H1 (cell line): ENCODE measurements at regions not wholly inside any gene's neighbourhood (a gene's known extent, or its start where the extent isn't known, plus 50 kb on each side); places are given as distances from the start of the nearest gene placed in this dataset.
"Not testable (repeated sequence)": the region's sequence is repeated elsewhere in the genome, so short reads cannot be mapped to it uniquely, and the experiment has no call there.

Source experiments
- CTCF ChIA-PET: fragments of 300-600 bp; sonication (Branson Sonifier 250); formaldehyde crosslinking; loops from one replicate; lab custom pipeline; 2021; ENCODE audit not compliant: partially characterized antibody; lab: Charles Lee
- POLR2A ChIA-PET: fragments of 300-600 bp; sonication (Branson Sonifier 250); formaldehyde crosslinking; loops from one replicate; lab custom pipeline; 2021; ENCODE audit warnings: inconsistent platforms; ENCODE audit not compliant: partially characterized antibody; lab: Charles Lee
- DNase-seq, 2 experiments: peaks; one replicate each; pipeline versions ENCODE4 v3.0.0 to v3.0.0-alpha.2; 2010 to 2022; ENCODE audit warnings: low spot score in 2 of 2, low read depth in 1 of 2, mixed read lengths in 1 of 2
- FAIRE-seq: peaks from 2 replicates; lab custom pipeline; 2011; peaks lifted over from hg19 to GRCh38; lab: Jason Lieb, UNC
- H2AFZ ChIP-seq: 2 replicates; pipeline ENCODE4 v1.8.1; 2012; ENCODE audit warnings: low read length, inconsistent platforms
- H2AK5ac ChIP-seq: 2 replicates; pipeline ENCODE4 v1.6.1; 2013; ENCODE audit warnings: low read depth, low read length
- H2BK120ac ChIP-seq: replicated peaks from 2 replicates; pipeline ENCODE3; 2013; ENCODE audit warnings: low read depth, low read length, inconsistent platforms
- H2BK12ac ChIP-seq: 2 replicates; pipeline ENCODE4 v1.6.1; 2013; ENCODE audit warnings: low read depth, low read length
- H2BK15ac ChIP-seq: 2 replicates; pipeline ENCODE4 v1.6.1; 2013; ENCODE audit warnings: low read length
- H2BK20ac ChIP-seq: 2 replicates; pipeline ENCODE4 v1.6.1; 2013; ENCODE audit warnings: low read length
- H2BK5ac ChIP-seq: 2 replicates; pipeline ENCODE4 v1.6.1; 2013; ENCODE audit warnings: low read depth, low read length
- H3K14ac ChIP-seq: 2 replicates; pipeline ENCODE4 v1.6.1; 2013; ENCODE audit warnings: inconsistent platforms; ENCODE audit not compliant: insufficient read length
- H3K18ac ChIP-seq: 2 replicates; pipeline ENCODE4 v1.6.1; 2013; ENCODE audit warnings: low read length; ENCODE audit errors: extremely low read depth
- H3K23ac ChIP-seq: 2 replicates; pipeline ENCODE4 v1.6.1; 2013; ENCODE audit warnings: inconsistent platforms; ENCODE audit not compliant: insufficient read length
- H3K23me2 ChIP-seq: 2 replicates; pipeline ENCODE4 v1.6.1; 2013; ENCODE audit warnings: low read depth, low read length
- H3K27ac ChIP-seq: 2 replicates; pipeline ENCODE4 v1.6.1; 2011; ENCODE audit warnings: low read depth, low read length, inconsistent platforms
- H3K27me3 ChIP-seq, 4 experiments: replicated peaks in 1 of 4; 1 replicate in 1 of 4; 2 replicates in 3 of 4; pipeline versions ENCODE4 v1.6.1 to v1.8.1; 2011 to 2013; ENCODE audit warnings: low read length in 3 of 4, mild to moderate bottlenecking in 3 of 4, inconsistent platforms in 2 of 4, mixed read lengths in 2 of 4, moderate library complexity in 1 of 4; ENCODE audit not compliant: control insufficient read depth in 3 of 4, insufficient read depth in 3 of 4; ENCODE audit errors: extremely low read depth in 1 of 4
- H3K36me3 ChIP-seq, 4 experiments: 2 replicates each; pipeline versions ENCODE4 v1.6.1 to v1.8.1; 2011 to 2013; ENCODE audit warnings: mild to moderate bottlenecking in 4 of 4, low read length in 3 of 4, moderate library complexity in 2 of 4, control low read depth in 1 of 4, inconsistent platforms in 1 of 4; ENCODE audit not compliant: insufficient read depth in 4 of 4, control insufficient read depth in 2 of 4
- H3K4ac ChIP-seq: replicated peaks from 2 replicates; pipeline ENCODE3; 2013; ENCODE audit warnings: low read length, low read depth, mixed read lengths, inconsistent platforms; ENCODE audit not compliant: insufficient read length
- H3K4me1 ChIP-seq, 4 experiments: replicated peaks in 1 of 4; 1 replicate in 1 of 4; 2 replicates in 3 of 4; pipeline versions ENCODE4 v1.6.1 to v1.8.1; 2011 to 2013; ENCODE audit warnings: low read length in 3 of 4, inconsistent platforms in 2 of 4, mixed read lengths in 1 of 4; ENCODE audit not compliant: insufficient read depth in 4 of 4, control insufficient read depth in 3 of 4
- H3K4me2 ChIP-seq, 2 experiments: 2 replicates each; pipeline versions ENCODE4 v1.6.1 to v1.8.1; 2011 to 2013; ENCODE audit warnings: low read depth in 2 of 2, low read length in 2 of 2, control low read depth in 1 of 2, inconsistent platforms in 1 of 2, mild to moderate bottlenecking in 1 of 2; ENCODE audit not compliant: insufficient read depth in 1 of 2
- H3K4me3 ChIP-seq, 4 experiments: fragments of 200-600, 300-600 bp in 1 of 4; sonication (generic), shearing (Covaris generic), sonication (Bioruptor Twin) in 1 of 4; 2 replicates each; pipeline versions ENCODE4 v1.5.1 to v1.8.1; 2011 to 2016; ENCODE audit warnings: low read length in 4 of 4, low read depth in 3 of 4, control low read depth in 2 of 4, inconsistent platforms in 2 of 4, mild to moderate bottlenecking in 2 of 4, mixed read lengths in 1 of 4, moderate library complexity in 1 of 4; ENCODE audit not compliant: insufficient read depth in 2 of 4; ENCODE audit errors: extremely low read depth in 1 of 4
- H3K56ac ChIP-seq: replicated peaks from 2 replicates; pipeline ENCODE3; 2013; ENCODE audit warnings: low read depth, mild to moderate bottlenecking, mixed read lengths, low read length, inconsistent platforms; ENCODE audit not compliant: insufficient read length
- H3K79me1 ChIP-seq: 2 replicates; pipeline ENCODE4 v1.6.1; 2013; ENCODE audit warnings: low read depth, low read length, control low read depth
- H3K79me2 ChIP-seq, 2 experiments: 2 replicates each; pipeline versions ENCODE4 v1.6.1 to v1.8.1; 2012 to 2013; ENCODE audit warnings: low read length in 2 of 2, mild to moderate bottlenecking in 2 of 2, inconsistent platforms in 1 of 2; ENCODE audit not compliant: insufficient read depth in 2 of 2, control insufficient read depth in 1 of 2
- H3K9ac ChIP-seq, 4 experiments: replicated peaks in 1 of 4; 1 replicate in 1 of 4; 2 replicates in 3 of 4; pipeline versions ENCODE4 v1.6.1 to v1.8.1; 2011 to 2013; ENCODE audit warnings: low read depth in 3 of 4, low read length in 3 of 4, control low read depth in 2 of 4, mild to moderate bottlenecking in 2 of 4, moderate library complexity in 2 of 4, inconsistent platforms in 1 of 4; ENCODE audit errors: extremely low read depth in 1 of 4
- H3K9me3 ChIP-seq, 2 experiments: 2 replicates each; pipeline versions ENCODE4 v1.6.1 to v1.8.1; 2012 to 2013; ENCODE audit warnings: mild to moderate bottlenecking in 2 of 2, moderate library complexity in 2 of 2, control low read depth in 1 of 2, inconsistent platforms in 1 of 2, low read depth in 1 of 2, low read length in 1 of 2, mixed read lengths in 1 of 2; ENCODE audit not compliant: insufficient read depth in 2 of 2
- H4K20me1 ChIP-seq, 2 experiments: replicated peaks in 1 of 2; 2 replicates each; pipeline versions ENCODE3 to v1.8.1; 2011 to 2013; ENCODE audit warnings: inconsistent platforms in 2 of 2, low read length in 2 of 2, mild to moderate bottlenecking in 1 of 2; ENCODE audit not compliant: insufficient read depth in 2 of 2, control insufficient read depth in 1 of 2
- H4K5ac ChIP-seq: 2 replicates; pipeline ENCODE4 v1.6.1; 2013; ENCODE audit warnings: low read length, low read depth, mixed read lengths, inconsistent platforms; ENCODE audit not compliant: insufficient read length
- H4K8ac ChIP-seq: 2 replicates; pipeline ENCODE4 v1.8.0; 2013; ENCODE audit warnings: mild to moderate bottlenecking, moderate library complexity, low read length, inconsistent platforms; ENCODE audit not compliant: insufficient read depth; ENCODE audit errors: extremely low read depth
- H4K91ac ChIP-seq: replicated peaks from 2 replicates; pipeline ENCODE3; 2013; ENCODE audit warnings: low read length, mixed read lengths, inconsistent platforms; ENCODE audit not compliant: insufficient read length
- WGBS, 2 experiments: shearing (Covaris generic) in 1 of 2; methylation state at CpG; one replicate each; pipeline versions ENCODE4 v1.1.6 to v1.1.7; 2013 to 2015; ENCODE audit warnings: low lambda C conversion rate in 2 of 2, mixed read lengths in 2 of 2, inconsistent platforms in 1 of 2, low coverage in 1 of 2, missing lambda C conversion rate in 1 of 2; ENCODE audit not compliant: insufficient replicate concordance in 2 of 2, insufficient coverage in 1 of 2, insufficient read length in 1 of 2; ENCODE audit errors: extremely low coverage in 1 of 2, missing lambda C conversion rate in 1 of 2; 5-methylcytosine and 5-hydroxymethylcytosine counted together

DNA sequence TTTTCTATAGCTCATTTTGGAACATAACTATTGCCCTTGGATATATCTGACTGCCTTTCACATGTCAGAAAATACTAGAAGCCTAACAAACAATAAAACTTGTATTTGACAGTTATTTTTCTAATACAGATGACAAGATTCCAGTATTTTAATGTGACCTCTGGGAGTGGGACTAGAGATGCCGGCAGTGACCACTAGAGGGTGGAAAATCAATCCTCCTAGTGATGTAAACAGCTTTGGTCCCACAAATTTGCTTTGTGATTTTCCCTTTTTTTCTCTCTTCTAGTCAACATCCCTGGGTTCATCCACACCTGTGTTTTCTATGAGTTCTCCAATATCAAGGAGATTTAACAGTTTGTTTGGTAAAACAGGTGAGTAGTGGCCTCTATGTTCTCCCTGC lies 615.1 kb downstream of the SPATA31A6 start:
- H3K9me3 ChIP-seq = peaks cover 4 to 28% of the 10 kb centered on the region in 2 experiments; a peak in 1 of 4 replicates
- H3K79me1 ChIP-seq, H2BK5ac ChIP-seq, H4K5ac ChIP-seq, H3K18ac ChIP-seq, H3K23ac ChIP-seq, DNase-seq, H3K79me2 ChIP-seq, H3K36me3 ChIP-seq, H2AK5ac ChIP-seq, H3K56ac ChIP-seq, FAIRE-seq, H2BK20ac ChIP-seq, H4K91ac ChIP-seq, POLR2A ChIA-PET, H2BK120ac ChIP-seq, H4K8ac ChIP-seq, H3K27me3 ChIP-seq, H3K9ac ChIP-seq, H2AFZ ChIP-seq, H2BK12ac ChIP-seq, H3K23me2 ChIP-seq, H3K4me1 ChIP-seq, H3K14ac ChIP-seq, H4K20me1 ChIP-seq, H3K4me3 ChIP-seq, H3K4ac ChIP-seq, H3K4me2 ChIP-seq, H2BK15ac ChIP-seq, H3K27ac ChIP-seq: not testable (repeated sequence)
- CTCF ChIA-PET = interaction anchor here (0.6 kb wide), 1 partner anchor 63 kb away, joined by 3 read pairs; no protein-coding TSS in a partner anchor
- WGBS, 2 experiments = 60% methylated on average over 1 of the region's 1 CpG; no CpG with 5 or more reads in 1 of the 2 experiments

DNA sequence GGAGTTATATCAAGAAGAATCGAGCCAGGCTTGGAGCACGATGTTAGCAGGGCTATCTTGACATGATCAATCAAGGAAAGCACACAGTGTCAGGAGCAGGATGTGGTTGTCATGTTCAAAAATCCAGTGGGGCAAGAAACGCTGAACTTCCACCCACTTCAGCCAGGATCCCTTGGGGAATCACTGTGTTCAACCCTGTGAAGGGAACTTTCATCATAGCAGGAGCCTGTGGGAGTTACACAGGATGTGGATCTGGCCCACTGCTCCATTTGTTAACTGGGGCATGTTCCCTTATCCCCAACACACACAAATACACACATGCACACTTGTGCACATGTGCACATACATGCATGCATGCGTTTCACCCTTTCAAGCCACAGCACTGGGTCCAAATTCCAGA lies 619.3 kb downstream of the SPATA31A6 start:
- H2BK20ac ChIP-seq, H3K27ac ChIP-seq, H3K9ac ChIP-seq, H3K4me2 ChIP-seq, DNase-seq, H3K23ac ChIP-seq, CTCF ChIA-PET, H3K27me3 ChIP-seq, H2BK120ac ChIP-seq, H4K20me1 ChIP-seq, H3K4ac ChIP-seq, FAIRE-seq, POLR2A ChIA-PET, H3K4me1 ChIP-seq, H4K8ac ChIP-seq, H4K91ac ChIP-seq, H2AFZ ChIP-seq, H4K5ac ChIP-seq, H3K23me2 ChIP-seq, H2BK15ac ChIP-seq, H3K56ac ChIP-seq, H2BK12ac ChIP-seq, H3K18ac ChIP-seq, H2BK5ac ChIP-seq, H3K14ac ChIP-seq, H2AK5ac ChIP-seq, H3K79me1 ChIP-seq, H3K36me3 ChIP-seq, H3K79me2 ChIP-seq, H3K4me3 ChIP-seq: not testable (repeated sequence)
- peaks cover 4 to 15% of the 10 kb centered on the region in 2 experiments; a peak in 1 of 4 replicates for H3K9me3 ChIP-seq
- 67% methylated on average over 4 of the region's 4 CpGs; no CpG with 5 or more reads in 1 of the 2 experiments for WGBS, 2 experiments
